Kidney (tissue), 13 donors: ENCODE measurements at regions not wholly inside any gene's neighbourhood (a gene's known extent, or its start where the extent isn't known, plus 50 kb on each side); places are given as distances from the start of the nearest gene placed in this dataset.

ENCODE experiments used
- DNase-seq, 5 donors: peaks; one replicate each; pipeline ENCODE4 v3.0.0-alpha.2; 2013 to 2020
- FAIRE-seq: peaks from 2 replicates; lab custom pipeline; 2012; peaks lifted over from hg19 to GRCh38; lab: Jason Lieb, UNC
- H3K27ac ChIP-seq, 2 donors: one replicate each; pipeline ENCODE4 v1.7.0; 2013; ENCODE audit warnings: low read depth in 2 of 2, low read length in 2 of 2, inconsistent platforms in 1 of 2
- H3K27me3 ChIP-seq: one replicate; pipeline ENCODE4 v1.7.1; 2013; ENCODE audit warnings: low read length, inconsistent platforms; ENCODE audit not compliant: control insufficient read depth, insufficient read depth
- H3K36me3 ChIP-seq, 3 donors: one replicate each; pipeline versions ENCODE4 v1.7.0 to v1.7.1; 2013; ENCODE audit warnings: low read length in 3 of 3, control low read depth in 1 of 3, inconsistent platforms in 1 of 3; ENCODE audit not compliant: insufficient read depth in 3 of 3, control insufficient read depth in 2 of 3
- H3K4me1 ChIP-seq, 3 donors: one replicate each; pipeline versions ENCODE4 v1.7.0 to v1.7.1; 2013; ENCODE audit warnings: low read length in 3 of 3, inconsistent platforms in 1 of 3, low read depth in 1 of 3; ENCODE audit not compliant: control insufficient read depth in 2 of 3, insufficient read depth in 2 of 3
- H3K4me3 ChIP-seq, 3 donors: one replicate each; pipeline versions ENCODE4 v1.7.0 to v1.8.1; 2013; ENCODE audit warnings: low read length in 3 of 3, control low read depth in 1 of 3, inconsistent platforms in 1 of 3
- H3K9ac ChIP-seq, 3 donors: one replicate each; pipeline versions ENCODE4 v1.7.0 to v1.7.1; 2013; ENCODE audit warnings: low read length in 3 of 3, control low read depth in 1 of 3, inconsistent platforms in 1 of 3
- H3K9me3 ChIP-seq, 3 donors: one replicate each; pipeline versions ENCODE4 v1.7.0 to v1.7.1; 2013; ENCODE audit warnings: low read length in 3 of 3, control low read depth in 1 of 3, inconsistent platforms in 1 of 3; ENCODE audit not compliant: control insufficient read depth in 2 of 3, insufficient read depth in 1 of 3
- intact Hi-C: fragments of 100-400 bp; cut with DNase I; formaldehyde crosslinking; loops from one replicate; pipeline ENCODE4 v1.11.1; 2022
- TF ChIP-seq, protein P1 (sequence below): IDR thresholded peaks from 3 replicates; pipeline ENCODE4 v1.5.1; 2012; ENCODE audit warnings: mild to moderate bottlenecking, moderate library complexity, borderline replicate concordance; ENCODE audit not compliant: insufficient read depth; ENCODE audit errors: extremely low read depth
- donor health status: control.
- donor health status: control.
- donor health status: control.
- donor health status: control.
- donor health status: control.
- donor health status: DM: yes; HTN: yes; CAD: no.
- donor health status: Normal renal cell carcinoma (clear cell type).

- H3K36me3 ChIP-seq: no peaks in the 10 kb centered on the region
- no peak overlapping the region for H3K4me3 ChIP-seq
- no peak overlapping the region for H3K9ac ChIP-seq
- DNase-seq (no peak), FAIRE-seq (no peak)
- H3K9me3 ChIP-seq: no peaks in the 10 kb centered on the region
- no peak overlapping the region for H3K27ac ChIP-seq
- intact Hi-C loops: no loop called here
- no peaks in the 10 kb centered on the region for H3K27me3 ChIP-seq
- TF ChIP-seq, protein P1, sequence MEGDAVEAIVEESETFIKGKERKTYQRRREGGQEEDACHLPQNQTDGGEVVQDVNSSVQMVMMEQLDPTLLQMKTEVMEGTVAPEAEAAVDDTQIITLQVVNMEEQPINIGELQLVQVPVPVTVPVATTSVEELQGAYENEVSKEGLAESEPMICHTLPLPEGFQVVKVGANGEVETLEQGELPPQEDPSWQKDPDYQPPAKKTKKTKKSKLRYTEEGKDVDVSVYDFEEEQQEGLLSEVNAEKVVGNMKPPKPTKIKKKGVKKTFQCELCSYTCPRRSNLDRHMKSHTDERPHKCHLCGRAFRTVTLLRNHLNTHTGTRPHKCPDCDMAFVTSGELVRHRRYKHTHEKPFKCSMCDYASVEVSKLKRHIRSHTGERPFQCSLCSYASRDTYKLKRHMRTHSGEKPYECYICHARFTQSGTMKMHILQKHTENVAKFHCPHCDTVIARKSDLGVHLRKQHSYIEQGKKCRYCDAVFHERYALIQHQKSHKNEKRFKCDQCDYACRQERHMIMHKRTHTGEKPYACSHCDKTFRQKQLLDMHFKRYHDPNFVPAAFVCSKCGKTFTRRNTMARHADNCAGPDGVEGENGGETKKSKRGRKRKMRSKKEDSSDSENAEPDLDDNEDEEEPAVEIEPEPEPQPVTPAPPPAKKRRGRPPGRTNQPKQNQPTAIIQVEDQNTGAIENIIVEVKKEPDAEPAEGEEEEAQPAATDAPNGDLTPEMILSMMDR: no peak
- H3K4me1 ChIP-seq: peaks cover 0 to 5% (median 0%) of the 10 kb centered on the region in 3 donors
Measured at GRCh38 chr10:28937959-28938358, 260.6 kb downstream of the BAMBI start.

- FAIRE-seq (no peak), DNase-seq (peak in 1 of 5 donors; percentile 10)
- Histone ChIP-seq H3K9me3 (no peaks in the 10 kb centered on the region), H3K27me3 (no peaks in the 10 kb centered on the region), H3K4me3 (no peak overlapping the region), H3K4me1 (peaks cover 0 to 5% (median 0%) of the 10 kb centered on the region in 3 donors), H3K27ac (no peak overlapping the region), H3K36me3 (no peaks in the 10 kb centered on the region), H3K9ac (no peak overlapping the region)
- intact Hi-C loops: no loop called here
- TF ChIP-seq, protein P1: no peak
Measured at GRCh38 chr10:28938745-28939144, 261.4 kb downstream of the BAMBI start.

GRCh38 chr10:28939281-28940157 lies 262.2 kb downstream of the BAMBI start:
- Histone ChIP-seq H3K4me1 (peaks cover 0 to 5% (median 0%) of the 10 kb centered on the region in 3 donors), H3K9me3 (no peaks in the 10 kb centered on the region), H3K4me3 (peak overlapping the region in 1 of 3 donors; percentile 17), H3K36me3 (no peaks in the 10 kb centered on the region), H3K9ac (no peak overlapping the region), H3K27ac (no peak overlapping the region), H3K27me3 (no peaks in the 10 kb centered on the region)
- no peak for FAIRE-seq
- TF ChIP-seq, protein P1: peak; percentile 2
- DNase-seq: peak; percentile 80 to 96 (median 90)
- intact Hi-C loops: no loop called here
